Ishikawa (cell line): ENCODE measurements at regions not wholly inside any gene's neighbourhood (a gene's known extent, or its start where the extent isn't known, plus 50 kb on each side); places are given as distances from the start of the nearest gene placed in this dataset.

Experiments
- EGR1 ChIP-seq: IDR thresholded peaks from 2 replicates; pipeline ENCODE4 v1.6.1; 2012
- EP300 ChIP-seq: IDR thresholded peaks from 2 replicates; pipeline ENCODE4 v1.6.1; 2012; ENCODE audit warnings: borderline replicate concordance
- FOXM1 ChIP-seq: IDR thresholded peaks from 2 replicates; pipeline ENCODE4 v1.6.1; 2012; ENCODE audit warnings: low read depth, borderline replicate concordance
- RAD21 ChIP-seq: IDR thresholded peaks from 2 replicates; pipeline ENCODE4 v1.6.1; 2012; ENCODE audit warnings: low read depth
- TCF12 ChIP-seq: IDR thresholded peaks from 2 replicates; pipeline ENCODE4 v1.6.1; 2012; ENCODE audit warnings: low read depth
- TF ChIP-seq, protein P1 (sequence below): IDR thresholded peaks from 2 replicates; pipeline ENCODE4 v1.6.1; 2012
- TF ChIP-seq, protein P2 (sequence below): IDR thresholded peaks from 2 replicates; pipeline ENCODE4 v1.6.1; 2012
- TF ChIP-seq, protein P3 (sequence below): IDR thresholded peaks from 2 replicates; pipeline ENCODE4 v1.6.1; 2012; ENCODE audit warnings: low read depth, mild to moderate bottlenecking

DNA sequence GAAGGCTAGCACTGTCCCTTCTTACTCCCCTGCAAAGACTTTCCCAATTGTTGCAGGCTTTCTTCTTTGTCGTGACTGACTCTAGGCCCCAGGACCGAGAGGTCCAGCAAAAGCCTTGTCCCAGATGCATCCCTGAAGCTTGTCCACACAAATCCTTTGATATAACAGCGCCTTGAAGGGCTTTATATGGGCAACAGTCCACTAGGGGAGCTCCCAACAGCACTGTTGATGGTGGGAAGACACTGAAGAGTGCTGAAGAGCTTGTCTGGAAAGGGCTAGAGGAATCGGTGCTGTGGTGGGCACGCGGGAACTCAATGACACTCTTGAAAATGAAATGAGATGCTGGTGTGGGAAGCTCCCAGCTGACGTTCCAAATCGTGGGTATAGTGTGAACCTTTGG, 316.1 kb upstream of the CDH4 start:
- TF ChIP-seq EGR1 (no peak), RAD21 (no peak), EP300 (no peak), FOXM1 (no peak), TCF12 (no peak)
- TF ChIP-seq, protein P1, sequence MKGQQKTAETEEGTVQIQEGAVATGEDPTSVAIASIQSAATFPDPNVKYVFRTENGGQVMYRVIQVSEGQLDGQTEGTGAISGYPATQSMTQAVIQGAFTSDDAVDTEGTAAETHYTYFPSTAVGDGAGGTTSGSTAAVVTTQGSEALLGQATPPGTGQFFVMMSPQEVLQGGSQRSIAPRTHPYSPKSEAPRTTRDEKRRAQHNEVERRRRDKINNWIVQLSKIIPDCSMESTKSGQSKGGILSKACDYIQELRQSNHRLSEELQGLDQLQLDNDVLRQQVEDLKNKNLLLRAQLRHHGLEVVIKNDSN: no peak
- TF ChIP-seq, protein P2, sequence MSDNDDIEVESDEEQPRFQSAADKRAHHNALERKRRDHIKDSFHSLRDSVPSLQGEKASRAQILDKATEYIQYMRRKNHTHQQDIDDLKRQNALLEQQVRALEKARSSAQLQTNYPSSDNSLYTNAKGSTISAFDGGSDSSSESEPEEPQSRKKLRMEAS: no peak
- TF ChIP-seq, protein P3, sequence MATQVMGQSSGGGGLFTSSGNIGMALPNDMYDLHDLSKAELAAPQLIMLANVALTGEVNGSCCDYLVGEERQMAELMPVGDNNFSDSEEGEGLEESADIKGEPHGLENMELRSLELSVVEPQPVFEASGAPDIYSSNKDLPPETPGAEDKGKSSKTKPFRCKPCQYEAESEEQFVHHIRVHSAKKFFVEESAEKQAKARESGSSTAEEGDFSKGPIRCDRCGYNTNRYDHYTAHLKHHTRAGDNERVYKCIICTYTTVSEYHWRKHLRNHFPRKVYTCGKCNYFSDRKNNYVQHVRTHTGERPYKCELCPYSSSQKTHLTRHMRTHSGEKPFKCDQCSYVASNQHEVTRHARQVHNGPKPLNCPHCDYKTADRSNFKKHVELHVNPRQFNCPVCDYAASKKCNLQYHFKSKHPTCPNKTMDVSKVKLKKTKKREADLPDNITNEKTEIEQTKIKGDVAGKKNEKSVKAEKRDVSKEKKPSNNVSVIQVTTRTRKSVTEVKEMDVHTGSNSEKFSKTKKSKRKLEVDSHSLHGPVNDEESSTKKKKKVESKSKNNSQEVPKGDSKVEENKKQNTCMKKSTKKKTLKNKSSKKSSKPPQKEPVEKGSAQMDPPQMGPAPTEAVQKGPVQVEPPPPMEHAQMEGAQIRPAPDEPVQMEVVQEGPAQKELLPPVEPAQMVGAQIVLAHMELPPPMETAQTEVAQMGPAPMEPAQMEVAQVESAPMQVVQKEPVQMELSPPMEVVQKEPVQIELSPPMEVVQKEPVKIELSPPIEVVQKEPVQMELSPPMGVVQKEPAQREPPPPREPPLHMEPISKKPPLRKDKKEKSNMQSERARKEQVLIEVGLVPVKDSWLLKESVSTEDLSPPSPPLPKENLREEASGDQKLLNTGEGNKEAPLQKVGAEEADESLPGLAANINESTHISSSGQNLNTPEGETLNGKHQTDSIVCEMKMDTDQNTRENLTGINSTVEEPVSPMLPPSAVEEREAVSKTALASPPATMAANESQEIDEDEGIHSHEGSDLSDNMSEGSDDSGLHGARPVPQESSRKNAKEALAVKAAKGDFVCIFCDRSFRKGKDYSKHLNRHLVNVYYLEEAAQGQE: no peak
